ENCODE measurements at regions not wholly inside any gene's neighbourhood (a gene's known extent, or its start where the extent isn't known, plus 50 kb on each side); places are given as distances from the start of the nearest gene placed in this dataset.

DNA sequence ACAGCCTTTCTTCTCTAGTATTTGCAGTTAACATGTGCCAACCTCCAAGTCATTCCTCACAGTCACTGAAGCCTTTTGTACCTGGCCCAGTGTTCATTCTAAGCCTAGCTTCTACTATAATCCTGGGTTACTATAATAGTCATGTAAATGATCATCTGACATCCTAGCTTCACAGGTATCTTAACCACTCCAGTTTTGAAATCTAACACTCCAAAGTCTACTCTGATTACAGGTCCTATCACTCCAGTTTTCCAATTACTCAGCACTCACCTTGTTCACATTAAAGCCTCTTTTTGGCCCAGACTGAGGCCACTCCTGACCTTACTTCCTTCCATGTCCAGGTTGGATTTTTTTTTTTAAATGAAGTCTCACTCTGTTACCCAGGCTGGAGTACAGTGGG, 87.6 kb upstream of the ZCCHC13 start:
- Mint-ChIP-seq H3K36me3 (ENCODE audit: unreplicated experiment) (no peaks in the 10 kb centered on the region), H3K4me3 (ENCODE audit: unreplicated experiment) (no peak overlapping the region), H3K27me3 (ENCODE audit: unreplicated experiment) (no peaks in the 10 kb centered on the region), H3K4me1 (ENCODE audit: low read depth, unreplicated experiment) (peaks cover 3% of the 10 kb centered on the region), H3K9me3 (ENCODE audit: unreplicated experiment) (no peaks in the 10 kb centered on the region), H3K27ac (ENCODE audit: unreplicated experiment) (no peak overlapping the region)
- TF ChIP-seq, protein P1, sequence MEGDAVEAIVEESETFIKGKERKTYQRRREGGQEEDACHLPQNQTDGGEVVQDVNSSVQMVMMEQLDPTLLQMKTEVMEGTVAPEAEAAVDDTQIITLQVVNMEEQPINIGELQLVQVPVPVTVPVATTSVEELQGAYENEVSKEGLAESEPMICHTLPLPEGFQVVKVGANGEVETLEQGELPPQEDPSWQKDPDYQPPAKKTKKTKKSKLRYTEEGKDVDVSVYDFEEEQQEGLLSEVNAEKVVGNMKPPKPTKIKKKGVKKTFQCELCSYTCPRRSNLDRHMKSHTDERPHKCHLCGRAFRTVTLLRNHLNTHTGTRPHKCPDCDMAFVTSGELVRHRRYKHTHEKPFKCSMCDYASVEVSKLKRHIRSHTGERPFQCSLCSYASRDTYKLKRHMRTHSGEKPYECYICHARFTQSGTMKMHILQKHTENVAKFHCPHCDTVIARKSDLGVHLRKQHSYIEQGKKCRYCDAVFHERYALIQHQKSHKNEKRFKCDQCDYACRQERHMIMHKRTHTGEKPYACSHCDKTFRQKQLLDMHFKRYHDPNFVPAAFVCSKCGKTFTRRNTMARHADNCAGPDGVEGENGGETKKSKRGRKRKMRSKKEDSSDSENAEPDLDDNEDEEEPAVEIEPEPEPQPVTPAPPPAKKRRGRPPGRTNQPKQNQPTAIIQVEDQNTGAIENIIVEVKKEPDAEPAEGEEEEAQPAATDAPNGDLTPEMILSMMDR (IDR thresholded peaks at IDR 0.05; ENCODE audit: partially characterized antibody, unreplicated experiment), result no peak
- no peak for DNase-seq

DNA sequence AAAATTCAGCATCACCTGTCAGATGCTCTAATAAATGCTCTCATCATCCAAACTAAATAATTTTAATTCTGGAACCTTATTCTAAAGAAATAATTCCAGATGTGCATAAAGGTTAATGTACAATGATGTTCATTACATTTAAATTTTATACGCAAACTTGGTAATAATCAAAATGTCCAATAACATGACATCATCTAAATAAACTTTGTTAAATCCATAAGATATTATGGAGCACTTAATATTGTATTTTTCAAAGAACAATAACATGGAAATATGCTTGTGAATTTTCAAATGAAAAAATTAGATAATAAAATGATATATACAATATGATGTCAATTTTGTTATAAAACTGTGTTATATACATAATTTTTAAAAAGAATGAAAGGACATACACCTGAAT, 92.1 kb upstream of the ZCCHC13 start:
- TF ChIP-seq, protein P1 (IDR thresholded peaks at IDR 0.05; ENCODE audit: partially characterized antibody, unreplicated experiment), result no peak
- no peaks in the 10 kb centered on the region for H3K36me3 Mint-ChIP-seq (ENCODE audit: unreplicated experiment)
- H3K9me3 Mint-ChIP-seq (ENCODE audit: unreplicated experiment), result no peaks in the 10 kb centered on the region

DNA sequence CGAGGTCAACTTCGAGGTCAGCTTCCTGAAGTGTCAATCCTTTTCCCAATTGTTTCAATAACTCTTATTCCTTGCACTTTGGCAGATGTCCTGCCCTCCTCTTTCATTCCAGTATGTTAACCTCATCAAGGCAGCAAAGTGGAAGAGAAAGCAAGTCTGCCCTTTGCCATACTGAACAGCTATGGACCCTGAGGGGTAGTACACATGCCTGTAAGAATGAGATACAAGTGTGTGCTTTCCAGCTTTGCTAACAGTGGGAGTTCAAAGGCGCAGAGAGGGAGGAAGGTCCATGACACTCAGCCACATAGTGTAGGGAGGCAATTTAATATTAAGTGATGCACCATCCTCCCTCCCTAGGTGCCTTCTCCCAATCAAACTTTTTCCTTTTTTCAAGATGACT, 96.4 kb upstream of the ZCCHC13 start:
- DNase-seq, result no peak
- Mint-ChIP-seq H3K4me1 (ENCODE audit: low read depth, unreplicated experiment) (no peaks in the 10 kb centered on the region), H3K27ac (ENCODE audit: unreplicated experiment) (no peak overlapping the region), H3K27me3 (ENCODE audit: unreplicated experiment) (no peaks in the 10 kb centered on the region), H3K36me3 (ENCODE audit: unreplicated experiment) (no peaks in the 10 kb centered on the region), H3K4me3 (ENCODE audit: unreplicated experiment) (no peak overlapping the region), H3K9me3 (ENCODE audit: unreplicated experiment) (no peaks in the 10 kb centered on the region)
- TF ChIP-seq, protein P1 (IDR thresholded peaks at IDR 0.05; ENCODE audit: partially characterized antibody, unreplicated experiment), result no peak

More for the DNA sequence above, 92.1 kb upstream of the ZCCHC13 start:
- DNase-seq, result no peak
- Mint-ChIP-seq H3K4me1 (ENCODE audit: low read depth, unreplicated experiment) (peaks cover 3% of the 10 kb centered on the region), H3K27me3 (ENCODE audit: unreplicated experiment) (no peaks in the 10 kb centered on the region), H3K4me3 (ENCODE audit: unreplicated experiment) (no peak overlapping the region), H3K27ac (ENCODE audit: unreplicated experiment) (no peak overlapping the region)

DNA sequence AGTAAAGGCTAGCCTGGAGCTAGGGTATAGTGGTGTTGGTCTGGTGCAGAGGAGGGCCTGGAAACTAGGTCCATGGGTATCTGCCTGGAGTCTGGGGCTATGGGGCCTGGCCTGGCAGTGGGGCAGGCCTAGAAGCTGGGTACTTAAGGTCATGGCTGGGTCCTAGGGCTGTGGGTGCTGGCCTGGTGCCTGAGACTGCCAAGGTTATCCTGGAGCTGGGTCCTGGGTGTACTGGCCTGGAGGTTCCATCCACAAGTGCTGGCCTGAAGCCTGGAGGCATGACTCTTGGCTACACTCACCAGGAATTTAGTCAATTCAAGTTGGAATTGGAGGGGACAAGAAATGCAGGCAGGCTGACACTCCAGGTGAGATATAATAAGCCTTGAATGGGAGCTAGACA, 108.4 kb upstream of the ZCCHC13 start:
- Mint-ChIP-seq H3K4me1 (ENCODE audit: low read depth, unreplicated experiment) (no peaks in the 10 kb centered on the region), H3K4me3 (ENCODE audit: unreplicated experiment) (no peak overlapping the region), H3K9me3 (ENCODE audit: unreplicated experiment) (no peaks in the 10 kb centered on the region), H3K27ac (ENCODE audit: unreplicated experiment) (no peak overlapping the region), H3K36me3 (ENCODE audit: unreplicated experiment) (no peaks in the 10 kb centered on the region), H3K27me3 (ENCODE audit: unreplicated experiment) (no peaks in the 10 kb centered on the region)
- DNase-seq, result no peak
- TF ChIP-seq, protein P1 (IDR thresholded peaks at IDR 0.05; ENCODE audit: partially characterized antibody, unreplicated experiment), result no peak

GRCh38 chrX:74195120-74195519, 108.9 kb upstream of the ZCCHC13 start:
- Mint-ChIP-seq H3K4me1 (ENCODE audit: low read depth, unreplicated experiment) (no peaks in the 10 kb centered on the region), H3K27ac (ENCODE audit: unreplicated experiment) (no peak overlapping the region), H3K4me3 (ENCODE audit: unreplicated experiment) (no peak overlapping the region), H3K27me3 (ENCODE audit: unreplicated experiment) (no peaks in the 10 kb centered on the region), H3K9me3 (ENCODE audit: unreplicated experiment) (no peaks in the 10 kb centered on the region), H3K36me3 (ENCODE audit: unreplicated experiment) (no peaks in the 10 kb centered on the region)
- DNase-seq, result no peak
- TF ChIP-seq, protein P1 (IDR thresholded peaks at IDR 0.05; ENCODE audit: partially characterized antibody, unreplicated experiment), result no peak

Measured in glutamatergic neuron (in vitro differentiated cells).